NCI-H1092 treated with DMSO at 0.1 percent for 48 hours (cell line): ENCODE measurements at regions not wholly inside any gene's neighbourhood (a gene's known extent, or its start where the extent isn't known, plus 50 kb on each side); places are given as distances from the start of the nearest gene placed in this dataset.
A peak's percentile ranks its signal among the peaks of the same experiment; 100 is the strongest.
"Not testable (repeated sequence)": the region's sequence is repeated elsewhere in the genome, so short reads cannot be mapped to it uniquely, and the experiment has no call there.

Experiments used
- DNase-seq: peaks from one replicate; lab custom pipeline; 2025; lab: John Stamatoyannopoulos, UW

- no peak for DNase-seq
Measured at GRCh38 chr7:149682038-149682437, 91.3 kb downstream of the ZNF467 start.

GRCh38 chr7:149681274-149681673 is 92.1 kb downstream of the ZNF467 start:
- no peak for DNase-seq

- DNase-seq, result no peak
Measured at GRCh38 chr7:149680331-149681025, 92.9 kb downstream of the ZNF467 start.

- not testable (repeated sequence) for DNase-seq
Measured at GRCh38 chr7:149674728-149675385, 98.5 kb downstream of the ZNF467 start.

- no peak for DNase-seq
Measured at GRCh38 chr7:149673006-149673405, 100.4 kb downstream of the ZNF467 start.

GRCh38 chr7:149670288-149670687 is 103.1 kb downstream of the ZNF467 start:
- peak; percentile 67 for DNase-seq

GRCh38 chr7:149669121-149669818 is 104.1 kb downstream of the ZNF467 start:
- no peak for DNase-seq

GRCh38 chr7:149666360-149666945 is 106.9 kb downstream of the ZNF467 start:
- no peak for DNase-seq

GRCh38 chr7:149665618-149666017 is 107.8 kb downstream of the ZNF467 start:
- not testable (repeated sequence) for DNase-seq

GRCh38 chr7:149664666-149665065 is 108.7 kb downstream of the ZNF467 start:
- DNase-seq, result no peak

- DNase-seq, result no peak
Measured at GRCh38 chr7:149664176-149664575, 109.2 kb downstream of the ZNF467 start.

GRCh38 chr7:149662591-149663095 is 110.7 kb downstream of the ZNF467 start:
- peak; percentile 15 for DNase-seq

- DNase-seq, result no peak
Measured at GRCh38 chr7:149655784-149656183, 117.6 kb downstream of the ZNF467 start.

- no peak for DNase-seq
Measured at GRCh38 chr7:149654588-149654987, 118.8 kb downstream of the ZNF467 start.

- not testable (repeated sequence) for DNase-seq
Measured at GRCh38 chr7:149650190-149650589, 123.2 kb downstream of the ZNF467 start.

- DNase-seq, result no peak
Measured at GRCh38 chr7:149644754-149645153, 128.6 kb downstream of the ZNF467 start.

- no peak for DNase-seq
Measured at GRCh38 chr7:149642589-149642988, 130.8 kb downstream of the ZNF467 start.

- DNase-seq, result no peak
Measured at GRCh38 chr7:149638566-149639320, 134.6 kb downstream of the ZNF467 start.

- DNase-seq, result no peak
Measured at GRCh38 chr7:149637911-149638565, 135.3 kb downstream of the ZNF467 start.

GRCh38 chr7:149635561-149636329 is 137.6 kb downstream of the ZNF467 start:
- no peak for DNase-seq
